Pancreas (tissue), 10 donors: ENCODE measurements at regions not wholly inside any gene's neighbourhood (a gene's known extent, or its start where the extent isn't known, plus 50 kb on each side); places are given as distances from the start of the nearest gene placed in this dataset.
A peak's percentile ranks its signal among the peaks of the same experiment; 100 is the strongest.
"Not testable (repeated sequence)": the region's sequence is repeated elsewhere in the genome, so short reads cannot be mapped to it uniquely, and the experiment has no call there.

Experiments
- ATAC-seq, 4 donors: fragments of 200-7000 bp; cut with Tn5 transposase; one replicate each; pipeline versions ENCODE4 v1.8.0 to v1.9.1; 2020; ENCODE audit warnings: mild to moderate bottlenecking in 4 of 4, moderate library complexity in 4 of 4
- DNase-seq, 6 donors: peaks; one replicate each; pipeline ENCODE4 v3.0.0-alpha.2; 2020
- FAIRE-seq: peaks from 2 replicates; lab custom pipeline; 2012; peaks lifted over from hg19 to GRCh38; lab: Jason Lieb, UNC
- H3K27ac ChIP-seq, 4 donors: fragments of 200-600 bp; sonication (generic); 1 replicate in 3 of 4; 2 replicates in 1 of 4; pipeline versions ENCODE4 v1.5.0 to v1.8.0; 2020
- H3K27me3 ChIP-seq, 4 donors: fragments of 200-600 bp; one replicate each; pipeline ENCODE4 v1.8.0; 2021
- H3K36me3 ChIP-seq, 3 donors: fragments of 200-600 bp; sonication (generic) in 1 of 3; one replicate each; pipeline versions ENCODE4 v1.5.0 to v1.8.0; 2020 to 2021
- H3K4me1 ChIP-seq, 3 donors: fragments of 200-600 bp; one replicate each; pipeline ENCODE4 v1.8.0; 2021
- H3K4me3 ChIP-seq, 4 donors: fragments of 200-600 bp; sonication (generic) in 2 of 4; one replicate each; pipeline versions ENCODE4 v1.5.0 to v1.8.0; 2020 to 2021
- H3K9me3 ChIP-seq, 4 donors: fragments of 200-600 bp; one replicate each; pipeline ENCODE4 v1.8.0; 2021
- WGBS, 2 donors: extraction: QIAGEN DNeasy Blood & Tissue Kit; methylation state at CpG; one replicate each; pipeline ENCODE4 v1.1.7; 2013; 5-methylcytosine and 5-hydroxymethylcytosine counted together
- intact Hi-C, 3 donors: fragments of 100-400 bp; cut with DNase I; formaldehyde crosslinking; loops; one replicate each; pipeline versions ENCODE4 v1.11.1 to v1.14.2; 2022
- TF ChIP-seq, protein P1 (sequence below), 4 donors: fragments of 200-600 bp; sonication (generic) in 3 of 4; IDR thresholded peaks; one replicate each; pipeline versions ENCODE4 v1.5.0 to v1.8.0; 2021; ENCODE audit warnings: antibody characterized with exemption in 4 of 4
- donor health status: healthy with polysubstance abuse.
- donor health status: DM: no; HTN: no; CAD: no; lungs with moderate emphysema.
- donor health status: DM: no; HTN: no; CAD: no.
- donor health status: control.
- donor health status: control.
- donor health status: Bipolar disorder and iron deficiency.
- donor health status: DM: yes; HTN: yes; CAD: no.
- donor health status: DM: no; HTN: no; CAD: no.
- donor health status: DM: no; HTN: no; CAD: no.
- donor health status: DM: yes; HTN: yes; CAD: no.

DNA sequence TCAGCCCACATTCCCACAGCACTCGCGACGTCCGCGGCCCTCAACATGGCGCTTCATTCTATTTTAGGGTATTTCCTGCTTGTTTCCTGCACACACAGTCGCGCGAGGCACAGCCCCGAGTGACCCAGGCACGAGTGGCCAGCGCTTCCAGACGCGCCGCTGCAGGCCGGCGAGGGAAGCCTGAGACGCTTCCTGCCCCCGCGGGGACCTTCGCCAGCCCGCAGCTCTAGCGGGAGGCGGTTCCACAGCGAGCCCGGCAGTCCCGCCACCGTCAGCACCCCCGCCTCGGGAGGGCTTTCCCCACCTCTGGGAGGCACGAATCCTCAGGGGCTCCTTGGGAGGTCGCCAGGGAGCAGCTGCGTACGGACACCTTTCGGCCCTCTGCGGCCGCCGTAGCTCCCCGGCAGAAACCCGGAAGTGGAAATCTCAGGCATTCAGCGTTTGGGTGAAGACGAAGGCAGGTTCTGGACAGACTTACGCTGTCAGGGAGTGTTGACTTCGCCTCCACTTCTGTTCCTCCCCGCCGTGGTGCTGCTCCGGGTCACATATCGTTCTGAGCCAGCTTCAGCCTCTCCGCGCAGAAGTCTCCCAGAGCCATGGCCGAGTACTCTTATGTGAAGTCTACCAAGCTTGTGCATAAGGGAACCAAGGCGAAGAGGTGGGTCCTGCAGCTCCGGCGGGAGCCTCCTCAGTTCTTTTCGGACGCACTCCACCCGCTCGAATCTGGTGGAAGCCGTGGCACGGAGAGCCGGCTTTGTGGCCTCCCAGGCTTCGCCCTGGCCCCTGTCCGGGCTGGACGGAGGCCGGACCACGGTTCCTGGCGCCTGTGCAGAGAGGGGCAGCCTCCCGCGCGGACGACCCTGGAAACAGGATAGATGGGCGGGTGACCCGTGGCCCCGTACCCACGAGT lies 2925.9 kb upstream of the OR11H1 start:
- Histone ChIP-seq H3K27ac (no peak overlapping the region), H3K9me3 (no peaks in the 10 kb centered on the region), H3K4me3 (peak overlapping the region in 1 of 4 donors; percentile 20), H3K36me3 (no peaks in the 10 kb centered on the region), H3K27me3 (no peaks in the 10 kb centered on the region), H3K4me1 (no peaks in the 10 kb centered on the region)
- peak in 5 of 6 donors; percentile 20 to 77 (median 26) for DNase-seq
- FAIRE-seq, result no peak
- TF ChIP-seq, protein P1, sequence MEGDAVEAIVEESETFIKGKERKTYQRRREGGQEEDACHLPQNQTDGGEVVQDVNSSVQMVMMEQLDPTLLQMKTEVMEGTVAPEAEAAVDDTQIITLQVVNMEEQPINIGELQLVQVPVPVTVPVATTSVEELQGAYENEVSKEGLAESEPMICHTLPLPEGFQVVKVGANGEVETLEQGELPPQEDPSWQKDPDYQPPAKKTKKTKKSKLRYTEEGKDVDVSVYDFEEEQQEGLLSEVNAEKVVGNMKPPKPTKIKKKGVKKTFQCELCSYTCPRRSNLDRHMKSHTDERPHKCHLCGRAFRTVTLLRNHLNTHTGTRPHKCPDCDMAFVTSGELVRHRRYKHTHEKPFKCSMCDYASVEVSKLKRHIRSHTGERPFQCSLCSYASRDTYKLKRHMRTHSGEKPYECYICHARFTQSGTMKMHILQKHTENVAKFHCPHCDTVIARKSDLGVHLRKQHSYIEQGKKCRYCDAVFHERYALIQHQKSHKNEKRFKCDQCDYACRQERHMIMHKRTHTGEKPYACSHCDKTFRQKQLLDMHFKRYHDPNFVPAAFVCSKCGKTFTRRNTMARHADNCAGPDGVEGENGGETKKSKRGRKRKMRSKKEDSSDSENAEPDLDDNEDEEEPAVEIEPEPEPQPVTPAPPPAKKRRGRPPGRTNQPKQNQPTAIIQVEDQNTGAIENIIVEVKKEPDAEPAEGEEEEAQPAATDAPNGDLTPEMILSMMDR (IDR thresholded peaks at IDR 0.05), result no peak
- intact Hi-C loops, result no loop called here
- no peak for ATAC-seq
- WGBS, 2 donors, result 47% methylated on average over 75 of the region's 75 CpGs

DNA sequence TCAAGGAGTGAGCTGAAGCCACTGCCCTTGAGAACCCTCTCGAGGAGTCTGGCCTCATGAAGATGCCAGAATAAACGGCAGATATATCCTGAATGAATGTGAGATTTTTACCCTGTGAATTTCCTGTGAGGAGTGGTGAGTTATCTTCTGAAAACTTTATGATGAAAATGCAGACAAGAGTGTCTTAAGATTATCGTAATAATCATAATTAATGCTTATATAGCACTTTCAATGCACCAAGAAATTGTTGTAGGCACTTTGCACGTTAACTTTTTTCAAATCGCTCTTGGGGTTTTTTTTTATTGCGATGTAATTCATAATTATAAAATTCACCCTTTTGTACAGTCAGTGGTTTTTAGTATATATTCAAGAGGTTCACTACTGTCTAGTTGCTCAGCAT lies 2924.6 kb upstream of the OR11H1 start:
- FAIRE-seq, result not testable (repeated sequence)

DNA sequence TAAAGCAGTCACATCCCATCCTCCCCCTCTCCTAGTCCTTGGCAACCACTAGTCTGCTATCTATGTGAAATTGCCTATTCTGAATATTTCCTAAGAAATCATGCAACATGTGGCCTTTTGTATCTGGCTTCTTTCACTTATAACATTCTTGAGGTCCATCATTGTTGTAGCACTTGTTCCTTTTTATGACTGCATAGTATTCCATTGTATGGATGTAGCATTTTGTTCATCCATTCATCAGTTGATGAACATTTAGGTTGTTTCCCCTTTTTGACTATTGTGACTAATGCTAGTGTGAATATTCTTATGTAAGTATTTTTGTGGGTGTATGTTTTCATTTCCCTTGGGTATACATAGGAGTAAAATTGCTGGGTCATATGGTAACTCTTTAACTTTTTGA lies 2924.2 kb upstream of the OR11H1 start:
- DNase-seq, intact Hi-C loops, H3K9me3 ChIP-seq, H3K4me3 ChIP-seq, H3K36me3 ChIP-seq, ATAC-seq, H3K27me3 ChIP-seq, H3K4me1 ChIP-seq, FAIRE-seq, H3K27ac ChIP-seq: not testable (repeated sequence)

More for the DNA sequence above, 2924.6 kb upstream of the OR11H1 start:
- H3K27ac ChIP-seq, H3K9me3 ChIP-seq, H3K4me1 ChIP-seq, H3K27me3 ChIP-seq, H3K36me3 ChIP-seq, DNase-seq, intact Hi-C loops, ATAC-seq, H3K4me3 ChIP-seq: not testable (repeated sequence)
- 47 to 59% methylated on average over 6 of the region's 6 CpGs for WGBS, 2 donors

DNA sequence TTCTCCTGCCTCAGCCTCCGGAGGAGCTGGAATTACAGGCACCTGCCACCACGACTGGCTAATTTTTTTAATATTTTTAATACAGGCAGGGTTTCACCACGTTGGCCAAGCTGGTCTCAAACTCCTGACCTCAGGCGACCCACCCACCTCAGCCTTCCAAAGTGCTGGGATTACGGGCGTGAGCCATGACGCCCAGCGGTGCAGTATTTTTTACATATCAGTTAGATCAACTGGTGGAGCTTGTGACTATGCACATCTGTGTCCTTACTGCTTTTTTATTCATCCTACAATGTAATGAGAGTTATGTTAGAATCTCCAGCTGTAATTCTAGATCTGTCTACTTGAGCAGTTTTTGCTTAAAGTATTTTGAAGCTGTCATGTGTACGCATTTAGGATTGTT lies 2919.5 kb upstream of the OR11H1 start:
- intact Hi-C loops, H3K27me3 ChIP-seq, H3K4me1 ChIP-seq, H3K36me3 ChIP-seq, H3K27ac ChIP-seq, H3K9me3 ChIP-seq, FAIRE-seq, H3K4me3 ChIP-seq, ATAC-seq, DNase-seq: not testable (repeated sequence)
- WGBS, 2 donors, result 50 to 52% methylated on average over 8 of the region's 9 CpGs

DNA sequence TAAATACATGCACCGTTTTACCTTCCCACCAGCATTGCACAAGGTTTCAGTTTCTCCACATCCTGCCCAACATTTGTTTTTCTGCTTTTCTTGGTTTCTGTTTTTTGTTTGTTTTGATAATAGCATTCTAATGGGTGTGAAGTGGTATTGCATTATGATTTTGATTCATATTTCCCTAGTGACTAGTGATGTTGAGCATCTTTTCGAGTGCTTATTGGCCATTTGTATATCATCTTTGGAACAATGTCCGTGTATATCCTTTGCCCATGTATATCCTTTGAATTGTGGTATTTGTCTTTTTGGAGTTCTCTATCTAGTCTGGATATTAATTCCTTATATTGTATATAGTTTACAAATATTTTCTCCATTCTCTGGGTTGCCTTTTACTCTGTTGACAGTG lies 2914.8 kb upstream of the OR11H1 start:
- intact Hi-C loops, result no loop called here
- Histone ChIP-seq H3K27me3 (no peaks in the 10 kb centered on the region), H3K36me3 (no peaks in the 10 kb centered on the region), H3K27ac (no peak overlapping the region), H3K4me3 (no peak overlapping the region), H3K4me1 (no peaks in the 10 kb centered on the region), H3K9me3 (peaks cover 0 to 3% (median 0%) of the 10 kb centered on the region in 4 donors)
- DNase-seq, result no peak
- TF ChIP-seq, protein P1 (IDR thresholded peaks at IDR 0.05), result no peak
- FAIRE-seq, result no peak
- 27 to 37% methylated on average over 3 of the region's 3 CpGs for WGBS, 2 donors
- no peak for ATAC-seq

DNA sequence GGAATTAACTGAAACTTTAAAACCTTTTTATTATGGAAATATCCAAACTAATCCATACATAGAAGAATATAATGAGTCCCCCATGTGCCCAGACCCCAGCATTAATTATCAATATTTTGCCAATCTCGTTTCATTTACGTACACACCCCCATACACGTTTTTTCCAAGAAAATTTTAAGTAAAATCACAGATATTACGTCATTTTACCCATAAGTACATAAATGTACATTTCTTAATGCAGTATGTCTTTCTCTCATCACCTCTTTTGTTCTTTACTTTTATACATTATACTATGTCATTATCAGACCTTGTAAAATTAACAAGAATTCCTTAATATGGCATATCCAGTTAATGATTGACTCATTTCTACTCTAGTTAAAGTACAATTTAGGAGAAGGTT lies 2914.1 kb upstream of the OR11H1 start:
- ATAC-seq, FAIRE-seq, H3K4me3 ChIP-seq, H3K27me3 ChIP-seq, intact Hi-C loops, H3K4me1 ChIP-seq, H3K36me3 ChIP-seq, DNase-seq, H3K27ac ChIP-seq, H3K9me3 ChIP-seq: not testable (repeated sequence)
- WGBS, 2 donors, result 17 to 27% methylated on average over 4 of the region's 4 CpGs

DNA sequence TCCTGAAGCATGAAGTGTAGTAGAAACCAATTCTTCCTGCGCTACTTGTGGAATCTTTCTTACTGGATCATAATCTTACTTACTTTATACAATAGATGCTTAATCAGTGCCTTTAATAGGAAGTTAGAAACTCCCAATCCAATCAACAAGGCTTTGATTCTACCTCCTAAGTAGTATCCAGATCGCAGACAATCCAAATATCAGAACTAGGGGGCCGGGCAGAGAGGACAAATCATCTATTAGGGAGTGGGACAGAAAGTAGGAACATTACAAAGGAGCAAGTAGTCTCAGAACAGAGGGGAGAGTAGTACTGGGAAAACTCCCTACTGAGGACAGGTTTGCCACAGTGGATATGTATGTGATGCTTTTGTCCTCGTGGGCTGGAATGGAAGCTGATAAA lies 2901.1 kb upstream of the OR11H1 start:
- FAIRE-seq, DNase-seq, H3K27me3 ChIP-seq, H3K36me3 ChIP-seq, ATAC-seq, H3K9me3 ChIP-seq, intact Hi-C loops, H3K4me1 ChIP-seq, H3K27ac ChIP-seq, H3K4me3 ChIP-seq: not testable (repeated sequence)
- WGBS, 2 donors, result 36 to 37% methylated on average over 4 of the region's 4 CpGs

DNA sequence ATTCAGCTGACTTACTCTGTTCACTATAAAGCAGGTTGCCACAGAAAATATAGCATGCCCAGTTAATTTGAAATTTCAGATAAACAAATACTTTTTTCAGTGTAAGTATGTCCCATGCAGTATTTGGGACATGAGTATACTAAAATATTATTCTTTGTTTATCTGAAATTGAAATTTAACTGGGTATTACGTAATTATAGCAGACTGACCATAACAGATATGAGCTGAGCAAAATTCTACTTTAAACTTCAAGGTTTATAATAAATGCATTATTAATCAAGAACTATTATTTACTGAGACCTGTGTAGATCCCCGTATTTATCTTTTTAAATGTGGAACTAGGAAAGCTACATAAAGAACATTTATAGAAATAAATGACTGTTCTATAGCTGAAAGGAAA lies 2898.2 kb upstream of the OR11H1 start:
- H3K9me3 ChIP-seq, intact Hi-C loops, DNase-seq, H3K27me3 ChIP-seq, H3K27ac ChIP-seq, H3K36me3 ChIP-seq, H3K4me3 ChIP-seq, ATAC-seq, FAIRE-seq, H3K4me1 ChIP-seq: not testable (repeated sequence)
- 25 to 39% methylated on average over 2 of the region's 2 CpGs for WGBS, 2 donors

DNA sequence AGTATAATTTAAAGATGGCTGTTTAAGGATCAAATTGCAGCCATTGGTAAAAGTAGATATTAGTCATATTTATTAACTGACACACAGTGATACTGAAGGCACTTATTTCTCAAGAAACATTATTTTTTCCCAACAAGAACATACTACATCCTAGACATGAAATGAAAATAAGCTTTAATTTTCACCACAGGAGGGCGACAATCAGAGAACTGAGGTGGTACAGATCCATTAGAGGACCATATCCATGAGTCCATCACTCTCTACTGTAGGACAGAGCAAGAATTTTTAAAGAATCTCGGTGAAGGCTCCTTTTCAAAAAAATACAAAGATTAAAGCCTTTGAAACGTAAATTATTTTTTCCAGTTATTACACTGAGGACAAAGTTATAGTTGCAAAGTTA lies 2897.0 kb upstream of the OR11H1 start:
- DNase-seq, H3K27ac ChIP-seq, H3K4me3 ChIP-seq, ATAC-seq, H3K36me3 ChIP-seq, intact Hi-C loops, FAIRE-seq, H3K9me3 ChIP-seq, H3K27me3 ChIP-seq, H3K4me1 ChIP-seq: not testable (repeated sequence)
- WGBS, 2 donors, result 16% methylated on average over 3 of the region's 3 CpGs

DNA sequence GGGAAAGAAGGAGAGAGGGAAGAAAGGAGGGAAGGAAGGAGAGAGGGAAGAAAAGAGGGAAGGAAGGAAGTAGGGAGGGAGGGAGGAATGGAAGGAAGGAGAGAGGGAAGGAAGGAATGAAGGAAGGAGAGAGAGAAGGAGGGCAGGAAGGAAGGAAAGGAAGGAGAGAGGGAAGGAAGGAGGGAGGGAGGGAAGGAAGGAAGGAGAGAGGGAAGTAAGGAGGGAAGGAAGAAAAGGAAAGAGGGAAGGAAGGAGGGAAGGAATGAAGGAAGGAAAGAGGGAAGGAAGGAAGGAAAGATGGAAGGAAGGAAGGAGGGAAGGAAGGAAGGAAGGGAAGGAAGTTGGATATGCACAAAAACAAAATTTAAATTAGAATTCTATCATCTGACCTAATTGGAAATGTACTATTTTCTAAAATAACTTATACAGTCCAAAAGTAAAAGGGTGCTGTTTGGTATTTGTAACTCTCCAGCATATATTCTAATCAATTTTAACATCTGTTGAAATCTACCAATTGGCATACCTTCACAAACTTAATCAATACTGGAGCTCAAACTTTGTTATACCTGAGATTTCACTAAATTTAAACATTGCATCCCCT lies 2890.3 kb upstream of the OR11H1 start:
- intact Hi-C loops, H3K9me3 ChIP-seq, H3K27ac ChIP-seq, H3K4me3 ChIP-seq, DNase-seq, H3K27me3 ChIP-seq, H3K4me1 ChIP-seq, H3K36me3 ChIP-seq, FAIRE-seq, ATAC-seq: not testable (repeated sequence)
